RWPE2 (cell line): ENCODE measurements at regions not wholly inside any gene's neighbourhood (a gene's known extent, or its start where the extent isn't known, plus 50 kb on each side); places are given as distances from the start of the nearest gene placed in this dataset.
A peak's percentile ranks its signal among the peaks of the same experiment; 100 is the strongest.

Experiments used
- ATAC-seq: fragments of 200-7000 bp; cut with Tn5 transposase; 3 replicates; pipeline ENCODE4 v1.9.1; 2021; ENCODE audit warnings: low read depth
- DNase-seq: peaks from one replicate; pipeline ENCODE4 v3.0.0-alpha.2; 2020; ENCODE audit warnings: low spot score
- H3K27ac ChIP-seq: fragments of 450-650 bp; 2 replicates; pipeline ENCODE4 v1.5.1; 2017; ENCODE audit warnings: mild to moderate bottlenecking; ENCODE audit not compliant: poor library complexity, severe bottlenecking
- H3K27me3 ChIP-seq: fragments of 250-450 bp; sonication (Bioruptor Pico); 2 replicates; pipeline ENCODE4 v1.5.1; 2021; ENCODE audit warnings: mild to moderate bottlenecking, moderate library complexity; ENCODE audit not compliant: insufficient read depth, poor library complexity, severe bottlenecking
- H3K36me3 ChIP-seq: fragments of 250-450 bp; sonication (Bioruptor Pico); 2 replicates; pipeline ENCODE4 v1.5.1; 2020; ENCODE audit warnings: low read depth, mild to moderate bottlenecking, moderate library complexity
- H3K4me1 ChIP-seq: fragments of 250-450 bp; sonication (Bioruptor Pico); 2 replicates; pipeline ENCODE4 v1.5.1; 2021; ENCODE audit warnings: mild to moderate bottlenecking, moderate library complexity; ENCODE audit not compliant: insufficient read depth, poor library complexity, severe bottlenecking
- H3K4me3 ChIP-seq: fragments of 250-450 bp; sonication (Bioruptor Pico); 2 replicates; pipeline ENCODE4 v1.5.1; 2021; ENCODE audit warnings: mild to moderate bottlenecking, moderate library complexity; ENCODE audit not compliant: severe bottlenecking
- H3K9me3 ChIP-seq: fragments of 250-450 bp; sonication (Bioruptor Pico); 2 replicates; pipeline ENCODE4 v1.5.1; 2021; ENCODE audit warnings: mild to moderate bottlenecking, moderate library complexity; ENCODE audit not compliant: severe bottlenecking
- TF ChIP-seq, protein P1 (sequence below): fragments of 450-650 bp; IDR thresholded peaks from one replicate; pipeline ENCODE4 v1.5.1; 2017; ENCODE audit warnings: mild to moderate bottlenecking, moderate library complexity; ENCODE audit not compliant: poor library complexity, severe bottlenecking

DNA sequence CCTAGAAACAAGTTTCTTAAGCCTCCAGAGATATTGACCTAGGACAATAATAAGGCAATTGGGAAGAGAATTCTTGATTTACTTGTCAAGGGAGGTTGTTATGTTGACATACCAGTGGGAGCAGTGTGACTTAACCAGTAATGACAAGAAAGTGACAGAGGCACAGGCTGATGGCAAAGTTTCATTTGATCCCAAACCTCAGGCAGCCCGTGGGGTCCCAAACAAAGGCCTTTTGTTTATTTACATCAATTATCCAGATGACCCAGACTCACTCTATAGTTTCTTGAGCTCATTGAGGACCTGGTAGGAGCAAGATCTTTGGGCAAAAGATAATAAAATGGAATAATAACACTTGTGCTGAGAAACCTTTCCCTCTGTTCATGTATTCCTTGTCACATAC is 336.8 kb downstream of the ARL6IP6 start:
- DNase-seq (no peak), ATAC-seq (no peak)
- Histone ChIP-seq H3K9me3 (no peaks in the 10 kb centered on the region), H3K4me3 (no peak overlapping the region), H3K27me3 (no peaks in the 10 kb centered on the region), H3K36me3 (no peaks in the 10 kb centered on the region), H3K27ac (no peak overlapping the region), H3K4me1 (peaks cover 9% of the 10 kb centered on the region)
- TF ChIP-seq, protein P1, sequence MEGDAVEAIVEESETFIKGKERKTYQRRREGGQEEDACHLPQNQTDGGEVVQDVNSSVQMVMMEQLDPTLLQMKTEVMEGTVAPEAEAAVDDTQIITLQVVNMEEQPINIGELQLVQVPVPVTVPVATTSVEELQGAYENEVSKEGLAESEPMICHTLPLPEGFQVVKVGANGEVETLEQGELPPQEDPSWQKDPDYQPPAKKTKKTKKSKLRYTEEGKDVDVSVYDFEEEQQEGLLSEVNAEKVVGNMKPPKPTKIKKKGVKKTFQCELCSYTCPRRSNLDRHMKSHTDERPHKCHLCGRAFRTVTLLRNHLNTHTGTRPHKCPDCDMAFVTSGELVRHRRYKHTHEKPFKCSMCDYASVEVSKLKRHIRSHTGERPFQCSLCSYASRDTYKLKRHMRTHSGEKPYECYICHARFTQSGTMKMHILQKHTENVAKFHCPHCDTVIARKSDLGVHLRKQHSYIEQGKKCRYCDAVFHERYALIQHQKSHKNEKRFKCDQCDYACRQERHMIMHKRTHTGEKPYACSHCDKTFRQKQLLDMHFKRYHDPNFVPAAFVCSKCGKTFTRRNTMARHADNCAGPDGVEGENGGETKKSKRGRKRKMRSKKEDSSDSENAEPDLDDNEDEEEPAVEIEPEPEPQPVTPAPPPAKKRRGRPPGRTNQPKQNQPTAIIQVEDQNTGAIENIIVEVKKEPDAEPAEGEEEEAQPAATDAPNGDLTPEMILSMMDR = no peak

DNA sequence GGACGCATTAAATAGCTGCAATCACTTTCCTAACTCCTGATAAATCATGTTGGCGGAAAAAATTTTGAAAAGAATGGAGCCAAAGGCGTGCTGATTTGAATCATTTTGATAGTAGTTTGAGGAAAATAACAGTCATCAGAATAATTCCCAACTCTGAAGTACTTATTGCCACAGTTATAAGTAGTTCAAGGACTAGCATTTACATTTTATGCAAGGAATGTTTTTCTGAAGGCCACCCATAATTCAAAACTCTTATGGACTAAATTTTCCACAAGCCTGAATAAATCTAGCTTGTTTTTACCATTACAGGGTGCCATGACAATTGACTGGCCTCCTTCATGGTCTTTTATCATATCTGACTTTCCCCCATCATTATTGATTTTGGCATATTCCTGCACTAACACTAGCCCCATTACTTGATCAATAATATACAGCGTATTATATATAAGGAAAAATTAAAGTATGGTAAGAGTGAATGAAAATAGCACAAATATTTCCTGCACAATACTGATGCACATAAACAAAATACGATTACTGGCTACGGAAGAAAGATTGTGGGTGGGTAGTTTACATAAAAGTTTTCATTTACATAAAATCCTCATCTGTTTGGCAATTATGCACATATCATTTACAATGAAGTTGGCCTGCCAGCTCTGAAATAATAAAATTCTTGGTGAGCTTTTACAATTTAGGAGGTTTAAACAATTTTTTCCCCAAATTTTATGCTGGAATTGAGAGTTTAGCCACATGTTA is 334.6 kb downstream of the ARL6IP6 start:
- H3K4me3 ChIP-seq = no peak overlapping the region
- TF ChIP-seq, protein P1 = no peak
- no peak for DNase-seq
- no peak for ATAC-seq
- H3K27me3 ChIP-seq = no peaks in the 10 kb centered on the region
- no peaks in the 10 kb centered on the region for H3K9me3 ChIP-seq
- H3K4me1 ChIP-seq = no peaks in the 10 kb centered on the region
- no peak overlapping the region for H3K27ac ChIP-seq
- no peaks in the 10 kb centered on the region for H3K36me3 ChIP-seq

DNA sequence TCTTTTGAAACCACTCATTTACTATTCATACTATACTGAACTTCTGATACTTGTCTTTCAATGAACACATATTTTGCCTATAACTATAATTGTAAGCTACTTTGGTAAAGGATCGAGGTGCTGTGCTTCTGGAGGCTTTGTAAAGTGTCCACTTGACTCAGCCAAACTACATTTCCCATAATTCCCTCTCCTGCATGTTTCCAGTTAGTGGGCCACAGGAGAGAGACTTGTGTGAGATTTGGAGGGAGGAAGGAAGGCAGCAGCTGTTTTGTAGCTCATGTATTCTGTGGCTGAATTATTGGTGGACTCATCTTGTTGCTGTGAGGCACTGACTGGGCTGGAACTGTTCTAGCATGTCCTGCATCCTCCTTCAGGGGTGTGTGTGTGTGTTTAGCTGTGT is 328.8 kb downstream of the ARL6IP6 start:
- TF ChIP-seq, protein P1 = no peak
- Histone ChIP-seq H3K27ac (no peak overlapping the region), H3K27me3 (no peaks in the 10 kb centered on the region), H3K36me3 (no peaks in the 10 kb centered on the region), H3K4me1 (peaks cover 4% of the 10 kb centered on the region), H3K9me3 (no peaks in the 10 kb centered on the region), H3K4me3 (no peak overlapping the region)
- DNase-seq (no peak), ATAC-seq (no peak)

DNA sequence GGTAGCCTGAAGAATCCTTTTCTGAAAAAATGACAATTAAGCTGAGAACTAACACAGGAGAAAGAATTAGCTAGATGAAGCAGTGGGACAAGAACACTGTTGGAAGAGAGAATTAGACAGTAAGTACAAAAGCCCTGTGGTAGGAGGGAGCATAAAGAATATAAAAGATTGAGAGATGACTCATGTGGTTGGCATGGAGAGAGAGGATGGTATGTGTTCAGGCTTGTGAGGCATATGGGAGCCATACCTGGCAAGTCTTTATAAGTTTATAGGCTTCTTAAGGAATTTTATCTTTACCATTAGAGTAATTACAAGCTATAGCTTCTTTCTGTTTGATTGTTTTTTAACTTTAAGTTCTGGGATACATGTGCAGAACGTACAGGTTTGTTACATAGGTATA is 325.0 kb downstream of the ARL6IP6 start:
- Histone ChIP-seq H3K9me3 (no peaks in the 10 kb centered on the region), H3K27ac (no peak overlapping the region), H3K4me1 (peaks cover 4% of the 10 kb centered on the region), H3K4me3 (no peak overlapping the region), H3K27me3 (no peaks in the 10 kb centered on the region), H3K36me3 (no peaks in the 10 kb centered on the region)
- no peak for DNase-seq
- ATAC-seq = peak; percentile 84; the same call in 2 of the 3 replicates
- TF ChIP-seq, protein P1 = no peak

DNA sequence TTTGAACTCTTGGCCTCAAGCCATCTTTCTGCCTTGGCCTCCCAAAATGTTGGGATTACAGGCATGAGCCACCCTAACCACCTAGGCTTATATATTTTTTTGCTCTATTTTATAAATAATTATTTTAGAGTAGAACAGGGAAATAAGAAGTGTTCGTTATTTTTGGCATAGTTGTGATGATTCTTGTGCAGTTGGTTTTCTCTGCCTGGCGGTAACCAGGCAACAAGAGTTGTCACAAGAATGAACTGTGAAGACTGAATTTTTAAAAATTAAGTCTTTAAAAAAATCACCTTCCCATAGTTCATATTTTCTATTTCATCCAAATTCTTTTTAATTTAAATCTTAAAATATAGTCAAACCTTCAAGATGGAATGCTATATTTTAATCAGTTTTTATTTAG is 310.2 kb downstream of the ARL6IP6 start:
- Histone ChIP-seq H3K9me3 (no peaks in the 10 kb centered on the region), H3K4me3 (no peak overlapping the region), H3K27me3 (no peaks in the 10 kb centered on the region), H3K4me1 (no peaks in the 10 kb centered on the region), H3K36me3 (no peaks in the 10 kb centered on the region), H3K27ac (no peak overlapping the region)
- DNase-seq (no peak), ATAC-seq (no peak)
- TF ChIP-seq, protein P1 = no peak
